HG02938 (cell line): ENCODE measurements at regions not wholly inside any gene's neighbourhood (a gene's known extent, or its start where the extent isn't known, plus 50 kb on each side); places are given as distances from the start of the nearest gene placed in this dataset.

Source experiments
- ATAC-seq: cut with Tn5 transposase; IDR thresholded peaks from one replicate; pipeline ENCODE4 v1.9.1; 2021; ENCODE audit warnings: mild to moderate bottlenecking, moderate library complexity; ENCODE audit not compliant: unreplicated experiment

GRCh38 chr1:219405531-219406331 lies 207.2 kb downstream of the ZC3H11B start:
- ATAC-seq: no peak

GRCh38 chr1:219404629-219405028 lies 208.3 kb downstream of the ZC3H11B start:
- ATAC-seq: no peak

GRCh38 chr1:219402925-219403324 lies 210.0 kb downstream of the ZC3H11B start:
- ATAC-seq: no peak

- no peak for ATAC-seq
These were observed 210.9 kb downstream of the ZC3H11B start for GRCh38 chr1:219401724-219402625.

- no peak for ATAC-seq
These were observed 213.5 kb downstream of the ZC3H11B start for GRCh38 chr1:219399446-219399845.

- ATAC-seq: no peak
These were observed 214.0 kb downstream of the ZC3H11B start for GRCh38 chr1:219398815-219399396.

GRCh38 chr1:219397511-219397910 lies 215.4 kb downstream of the ZC3H11B start:
- no peak for ATAC-seq

- no peak for ATAC-seq
These were observed 217.6 kb downstream of the LYPLAL1 start for GRCh38 chr1:219391297-219391696.

GRCh38 chr1:219387211-219387610 lies 213.5 kb downstream of the LYPLAL1 start:
- ATAC-seq: no peak

GRCh38 chr1:219385787-219386427 lies 212.2 kb downstream of the LYPLAL1 start:
- ATAC-seq: peak; percentile 88

GRCh38 chr1:219383281-219383680 lies 209.6 kb downstream of the LYPLAL1 start:
- ATAC-seq: no peak

GRCh38 chr1:219381396-219381795 lies 207.7 kb downstream of the LYPLAL1 start:
- no peak for ATAC-seq

GRCh38 chr1:219380463-219380862 lies 206.8 kb downstream of the LYPLAL1 start:
- no peak for ATAC-seq

- no peak for ATAC-seq
These were observed 206.0 kb downstream of the LYPLAL1 start for GRCh38 chr1:219379691-219380090.

- no peak for ATAC-seq
These were observed 201.0 kb downstream of the LYPLAL1 start for GRCh38 chr1:219374636-219375035.

- ATAC-seq: no peak
These were observed 200.4 kb downstream of the LYPLAL1 start for GRCh38 chr1:219374046-219374566.

- no peak for ATAC-seq
These were observed 199.9 kb downstream of the LYPLAL1 start for GRCh38 chr1:219373616-219373935.

- ATAC-seq: no peak
These were observed 199.4 kb downstream of the LYPLAL1 start for GRCh38 chr1:219372916-219373615.

GRCh38 chr1:219371471-219371870 lies 197.8 kb downstream of the LYPLAL1 start:
- no peak for ATAC-seq

- ATAC-seq: no peak
These were observed 193.8 kb downstream of the LYPLAL1 start for GRCh38 chr1:219367496-219367895.
